ENCODE measurements at regions not wholly inside any gene's neighbourhood (a gene's known extent, or its start where the extent isn't known, plus 50 kb on each side); places are given as distances from the start of the nearest gene placed in this dataset.
"Not testable (repeated sequence)": the region's sequence is repeated elsewhere in the genome, so short reads cannot be mapped to it uniquely, and the experiment has no call there.

- not testable (repeated sequence) for TF ChIP-seq POLR2A (IDR thresholded peaks at IDR 0.05)
- TF ChIP-seq, protein P1, sequence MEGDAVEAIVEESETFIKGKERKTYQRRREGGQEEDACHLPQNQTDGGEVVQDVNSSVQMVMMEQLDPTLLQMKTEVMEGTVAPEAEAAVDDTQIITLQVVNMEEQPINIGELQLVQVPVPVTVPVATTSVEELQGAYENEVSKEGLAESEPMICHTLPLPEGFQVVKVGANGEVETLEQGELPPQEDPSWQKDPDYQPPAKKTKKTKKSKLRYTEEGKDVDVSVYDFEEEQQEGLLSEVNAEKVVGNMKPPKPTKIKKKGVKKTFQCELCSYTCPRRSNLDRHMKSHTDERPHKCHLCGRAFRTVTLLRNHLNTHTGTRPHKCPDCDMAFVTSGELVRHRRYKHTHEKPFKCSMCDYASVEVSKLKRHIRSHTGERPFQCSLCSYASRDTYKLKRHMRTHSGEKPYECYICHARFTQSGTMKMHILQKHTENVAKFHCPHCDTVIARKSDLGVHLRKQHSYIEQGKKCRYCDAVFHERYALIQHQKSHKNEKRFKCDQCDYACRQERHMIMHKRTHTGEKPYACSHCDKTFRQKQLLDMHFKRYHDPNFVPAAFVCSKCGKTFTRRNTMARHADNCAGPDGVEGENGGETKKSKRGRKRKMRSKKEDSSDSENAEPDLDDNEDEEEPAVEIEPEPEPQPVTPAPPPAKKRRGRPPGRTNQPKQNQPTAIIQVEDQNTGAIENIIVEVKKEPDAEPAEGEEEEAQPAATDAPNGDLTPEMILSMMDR (IDR thresholded peaks at IDR 0.05), result not testable (repeated sequence)
Observed at GRCh38 chr2:111298927-111299326, 178.2 kb downstream of the BCL2L11 start.

Data from Peyer's patch (tissue), 4 donors.